Neuronal stem cell (in vitro differentiated cells): ENCODE measurements at regions not wholly inside any gene's neighbourhood (a gene's known extent, or its start where the extent isn't known, plus 50 kb on each side); places are given as distances from the start of the nearest gene placed in this dataset.

Experiments used
- DNase-seq: peaks from one replicate; pipeline ENCODE4 v3.0.0-alpha.2; 2013; ENCODE audit warnings: low spot score
- H2AFZ ChIP-seq: one replicate; pipeline ENCODE4 v1.6.1; 2013; ENCODE audit warnings: mild to moderate bottlenecking, low read length, inconsistent platforms
- H2AK5ac ChIP-seq: 2 replicates; pipeline ENCODE4 v1.6.1; 2013; ENCODE audit warnings: low read depth, mild to moderate bottlenecking, inconsistent platforms, low read length, moderate library complexity, mixed read lengths
- H2BK120ac ChIP-seq: 2 replicates; pipeline ENCODE4 v1.6.1; 2013; ENCODE audit warnings: low read depth, mild to moderate bottlenecking, inconsistent platforms, low read length, moderate library complexity, mixed read lengths
- H2BK12ac ChIP-seq: one replicate; pipeline ENCODE4 v1.6.1; 2013; ENCODE audit warnings: low read length, inconsistent platforms
- H2BK15ac ChIP-seq: 2 replicates; pipeline ENCODE4 v1.6.1; 2013; ENCODE audit warnings: mild to moderate bottlenecking, low read length, inconsistent platforms, mixed read lengths
- H2BK5ac ChIP-seq: one replicate; pipeline ENCODE4 v1.6.1; 2013; ENCODE audit warnings: inconsistent platforms, mild to moderate bottlenecking, low read length, moderate library complexity
- H3K14ac ChIP-seq: one replicate; pipeline ENCODE4 v1.6.1; 2013; ENCODE audit warnings: low read length, inconsistent platforms
- H3K18ac ChIP-seq: 2 replicates; pipeline ENCODE4 v1.6.1; 2013; ENCODE audit warnings: low read length, inconsistent platforms
- H3K23ac ChIP-seq: 2 replicates; pipeline ENCODE4 v1.6.1; 2013; ENCODE audit warnings: low read depth, mild to moderate bottlenecking, mixed read lengths, low read length, inconsistent platforms; ENCODE audit not compliant: poor library complexity
- H3K27ac ChIP-seq: replicated peaks from 3 replicates; pipeline ENCODE4 v1.5.1; 2013; ENCODE audit warnings: low read length, inconsistent platforms
- H3K27me3 ChIP-seq, 3 experiments: 2 replicates each; pipeline ENCODE4 v1.6.1; 2013; ENCODE audit warnings: low read length in 3 of 3, mild to moderate bottlenecking in 2 of 3, inconsistent platforms in 1 of 3, low read depth in 1 of 3, mixed read lengths in 1 of 3, moderate library complexity in 1 of 3; ENCODE audit not compliant: control insufficient read depth in 3 of 3, insufficient read depth in 3 of 3
- H3K36me3 ChIP-seq, 2 donors: replicated peaks in 1 of 2; 2 replicates each; pipeline ENCODE4 v1.6.1; 2013; ENCODE audit warnings: low read length in 2 of 2; ENCODE audit not compliant: control insufficient read depth in 2 of 2, insufficient read depth in 2 of 2
- H3K4ac ChIP-seq: 2 replicates; pipeline ENCODE4 v1.6.1; 2013; ENCODE audit warnings: inconsistent platforms, mild to moderate bottlenecking, low read length, moderate library complexity
- H3K4me1 ChIP-seq, 2 donors: 1 replicate in 1 of 2; 2 replicates in 1 of 2; pipeline ENCODE4 v1.6.1; 2013; ENCODE audit warnings: low read length in 2 of 2, low read depth in 1 of 2; ENCODE audit not compliant: control insufficient read depth in 2 of 2, insufficient read depth in 1 of 2
- H3K4me2 ChIP-seq: one replicate; pipeline ENCODE4 v1.6.1; 2013; ENCODE audit warnings: mild to moderate bottlenecking, low read length, inconsistent platforms; ENCODE audit not compliant: insufficient read depth, poor library complexity, severe bottlenecking
- H3K4me3 ChIP-seq, 2 donors: 2 replicates each; pipeline ENCODE4 v1.5.1; 2013; ENCODE audit warnings: low read length in 2 of 2, mild to moderate bottlenecking in 2 of 2, inconsistent platforms in 1 of 2, moderate library complexity in 1 of 2
- H3K79me1 ChIP-seq: one replicate; pipeline ENCODE4 v1.6.1; 2013; ENCODE audit warnings: low read depth, mild to moderate bottlenecking, inconsistent platforms, low read length, moderate library complexity
- H3K9ac ChIP-seq: one replicate; pipeline ENCODE4 v1.6.1; 2013; ENCODE audit warnings: mild to moderate bottlenecking, low read depth, low read length, inconsistent platforms; ENCODE audit not compliant: poor library complexity
- H3K9me3 ChIP-seq, 2 donors: replicated peaks in 1 of 2; 2 replicates each; pipeline versions ENCODE3 to v1.6.1; 2013; ENCODE audit warnings: low read length in 2 of 2, mild to moderate bottlenecking in 2 of 2, inconsistent platforms in 1 of 2, low read depth in 1 of 2, mixed read lengths in 1 of 2, moderate library complexity in 1 of 2; ENCODE audit not compliant: control insufficient read depth in 2 of 2, insufficient read depth in 1 of 2
- H4K8ac ChIP-seq: one replicate; pipeline ENCODE4 v1.6.1; 2013; ENCODE audit warnings: low read depth, mild to moderate bottlenecking, inconsistent platforms, low read length, moderate library complexity
- H4K91ac ChIP-seq: one replicate; pipeline ENCODE4 v1.6.1; 2013; ENCODE audit warnings: low read length, low read depth, mild to moderate bottlenecking, inconsistent platforms; ENCODE audit not compliant: poor library complexity
- WGBS, 2 donors: extraction: QIAGEN DNeasy Blood & Tissue Kit; methylation state at CpG; one replicate each; pipeline ENCODE4 v1.1.7; 2013; ENCODE audit warnings: missing lambda C conversion rate in 2 of 2, mixed read lengths in 1 of 2; ENCODE audit not compliant: insufficient read length in 2 of 2, insufficient replicate concordance in 1 of 2; ENCODE audit errors: extremely low coverage in 2 of 2; 5-methylcytosine and 5-hydroxymethylcytosine counted together

DNA sequence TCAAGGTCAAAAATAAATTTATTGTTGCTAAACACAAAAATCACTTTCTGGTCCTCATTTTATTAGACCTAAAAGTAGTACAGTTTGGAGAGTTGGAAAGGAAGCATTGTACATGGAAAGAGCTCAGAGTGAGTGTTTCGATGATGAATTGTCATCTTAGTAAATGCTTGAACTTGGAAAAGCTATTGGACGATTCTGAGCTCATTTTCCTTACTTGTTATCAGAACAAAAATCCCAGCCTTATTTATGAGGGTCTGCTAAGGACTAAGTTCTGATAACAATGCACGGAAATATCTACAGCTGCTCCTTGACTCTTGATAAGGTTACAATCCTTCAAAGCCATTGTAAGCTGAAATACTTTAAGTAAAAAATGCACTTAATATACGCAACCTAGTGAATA, 710.0 kb upstream of the PTBP2 start:
- H3K18ac ChIP-seq, result no peak overlapping the region

GRCh38 chr1:96016219-96016618, 705.4 kb upstream of the PTBP2 start:
- Histone ChIP-seq H3K9me3 (no peaks in the 10 kb centered on the region), H3K4me3 (no peak overlapping the region), H2BK5ac (no peak overlapping the region), H3K27me3 (no peaks in the 10 kb centered on the region), H2AK5ac (no peak overlapping the region), H3K23ac (no peak overlapping the region), H4K8ac (no peak overlapping the region), H2AFZ (no peak overlapping the region), H3K4me2 (no peak overlapping the region), H3K14ac (no peak overlapping the region), H3K4ac (no peak overlapping the region), H3K36me3 (no peaks in the 10 kb centered on the region), H3K4me1 (no peaks in the 10 kb centered on the region), H3K27ac (no peak overlapping the region), H4K91ac (no peak overlapping the region), H2BK12ac (no peak overlapping the region), H3K9ac (no peak overlapping the region), H3K18ac (no peak overlapping the region), H2BK15ac (no peak overlapping the region), H3K79me1 (no peaks in the 10 kb centered on the region), H2BK120ac (no peak overlapping the region)
- no peak for DNase-seq
- WGBS, 2 donors, result no CpG with 5 or more reads among the region's 3 CpGs

More for the DNA sequence above, 710.0 kb upstream of the PTBP2 start:
- Histone ChIP-seq H2BK15ac (no peak overlapping the region), H3K14ac (no peak overlapping the region), H3K79me1 (no peaks in the 10 kb centered on the region), H3K36me3 (no peaks in the 10 kb centered on the region), H3K23ac (no peak overlapping the region), H3K4me1 (no peaks in the 10 kb centered on the region), H4K91ac (no peak overlapping the region), H3K9ac (no peak overlapping the region), H3K4me3 (no peak overlapping the region), H2AK5ac (no peak overlapping the region), H2BK12ac (no peak overlapping the region), H3K4ac (no peak overlapping the region), H3K27me3 (no peaks in the 10 kb centered on the region), H2BK5ac (no peak overlapping the region), H3K27ac (no peak overlapping the region), H2BK120ac (no peak overlapping the region), H3K4me2 (no peak overlapping the region), H3K9me3 (no peaks in the 10 kb centered on the region), H2AFZ (no peak overlapping the region), H4K8ac (no peak overlapping the region)
- DNase-seq, result no peak
- no CpG with 5 or more reads among the region's 4 CpGs for WGBS, 2 donors

- no peak for DNase-seq
- Histone ChIP-seq H3K14ac (no peak overlapping the region), H3K9ac (no peak overlapping the region), H2BK5ac (no peak overlapping the region), H3K27ac (no peak overlapping the region), H3K4me3 (no peak overlapping the region), H3K36me3 (no peaks in the 10 kb centered on the region), H2AFZ (no peak overlapping the region), H4K91ac (no peak overlapping the region), H2BK15ac (no peak overlapping the region), H4K8ac (no peak overlapping the region), H2AK5ac (no peak overlapping the region), H2BK120ac (no peak overlapping the region), H3K9me3 (no peaks in the 10 kb centered on the region), H3K18ac (no peak overlapping the region), H3K4ac (no peak overlapping the region), H3K4me2 (no peak overlapping the region), H2BK12ac (no peak overlapping the region), H3K79me1 (no peaks in the 10 kb centered on the region), H3K27me3 (no peaks in the 10 kb centered on the region), H3K23ac (no peak overlapping the region), H3K4me1 (no peaks in the 10 kb centered on the region)
Measured at GRCh38 chr1:96020378-96020777, 701.2 kb upstream of the PTBP2 start.

DNA sequence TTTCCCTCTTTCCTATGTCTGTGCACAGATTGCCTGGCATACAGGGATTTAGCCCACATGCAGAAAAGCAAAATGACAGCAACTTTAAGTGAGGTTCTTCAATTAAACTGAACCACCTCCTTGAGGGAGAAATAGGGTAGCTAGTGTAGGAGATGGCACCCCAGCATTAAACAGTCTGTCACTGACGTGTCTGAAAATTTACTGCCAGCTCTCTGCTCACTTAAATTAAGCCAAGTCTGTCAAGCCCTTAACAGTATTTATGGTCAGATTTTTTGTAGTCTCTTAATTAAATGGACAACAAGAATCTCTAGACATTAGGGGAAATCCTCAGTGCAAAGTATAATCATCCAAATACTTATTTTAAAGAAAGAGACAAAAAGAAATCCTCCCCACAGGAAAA, 696.5 kb upstream of the PTBP2 start:
- Histone ChIP-seq H2BK15ac (no peak overlapping the region), H2BK12ac (no peak overlapping the region), H3K18ac (no peak overlapping the region), H3K4ac (no peak overlapping the region), H3K9ac (no peak overlapping the region), H2BK5ac (no peak overlapping the region), H3K79me1 (no peaks in the 10 kb centered on the region), H3K27ac (no peak overlapping the region), H3K9me3 (peaks cover 0 to 8% of the 10 kb centered on the region in 2 donors), H3K14ac (no peak overlapping the region), H4K91ac (no peak overlapping the region), H2AFZ (no peak overlapping the region), H3K4me3 (no peak overlapping the region), H2AK5ac (no peak overlapping the region), H3K4me1 (no peaks in the 10 kb centered on the region), H4K8ac (no peak overlapping the region), H3K23ac (no peak overlapping the region), H3K4me2 (no peak overlapping the region), H3K36me3 (no peaks in the 10 kb centered on the region), H2BK120ac (no peak overlapping the region), H3K27me3 (no peaks in the 10 kb centered on the region)
- DNase-seq, result no peak
- no CpG with 5 or more reads among the region's 1 CpG for WGBS, 2 donors
